ENCODE measurements at regions not wholly inside any gene's neighbourhood (a gene's known extent, or its start where the extent isn't known, plus 50 kb on each side); places are given as distances from the start of the nearest gene placed in this dataset.
"Not testable (repeated sequence)": the region's sequence is repeated elsewhere in the genome, so short reads cannot be mapped to it uniquely, and the experiment has no call there.

- no peaks in the 10 kb centered on the region for H3K36me3 Mint-ChIP-seq
- no peaks in the 10 kb centered on the region for H3K9me3 Mint-ChIP-seq
- no peak for DNase-seq
- no peak overlapping the region for H3K4me3 Mint-ChIP-seq
- no peak overlapping the region for H3K27ac Mint-ChIP-seq
- no peaks in the 10 kb centered on the region for H3K4me1 Mint-ChIP-seq
- no peaks in the 10 kb centered on the region for H3K27me3 Mint-ChIP-seq
Measured at GRCh38 chr7:65317372-65317771, 56.3 kb upstream of the ZNF92 start.

GRCh38 chr7:65310761-65311160 lies 62.9 kb upstream of the ZNF92 start:
- Mint-ChIP-seq H3K4me3 (no peak overlapping the region), H3K27ac (no peak overlapping the region), H3K4me1 (no peaks in the 10 kb centered on the region), H3K9me3 (no peaks in the 10 kb centered on the region), H3K27me3 (no peaks in the 10 kb centered on the region), H3K36me3 (no peaks in the 10 kb centered on the region)
- no peak for DNase-seq

- no peak for DNase-seq
- no peaks in the 10 kb centered on the region for H3K4me1 Mint-ChIP-seq
- no peak overlapping the region for H3K4me3 Mint-ChIP-seq
- no peaks in the 10 kb centered on the region for H3K36me3 Mint-ChIP-seq
- H3K27me3 Mint-ChIP-seq, result no peaks in the 10 kb centered on the region
- H3K9me3 Mint-ChIP-seq, result no peaks in the 10 kb centered on the region
- no peak overlapping the region for H3K27ac Mint-ChIP-seq
Measured at GRCh38 chr7:65308300-65308678, 65.4 kb upstream of the ZNF92 start.

- no peak overlapping the region for H3K27ac Mint-ChIP-seq
- no peaks in the 10 kb centered on the region for H3K36me3 Mint-ChIP-seq
- H3K4me1 Mint-ChIP-seq, result no peaks in the 10 kb centered on the region
- peak; percentile 28 for DNase-seq
- H3K9me3 Mint-ChIP-seq, result no peaks in the 10 kb centered on the region
- H3K4me3 Mint-ChIP-seq, result no peak overlapping the region
- no peaks in the 10 kb centered on the region for H3K27me3 Mint-ChIP-seq
Measured at GRCh38 chr7:65307651-65308299, 65.9 kb upstream of the ZNF92 start.

GRCh38 chr7:65304175-65304574 lies 69.5 kb upstream of the ZNF92 start:
- Mint-ChIP-seq H3K4me3 (no peak overlapping the region), H3K27ac (no peak overlapping the region), H3K4me1 (no peaks in the 10 kb centered on the region), H3K9me3 (no peaks in the 10 kb centered on the region), H3K36me3 (no peaks in the 10 kb centered on the region), H3K27me3 (peaks cover 6% of the 10 kb centered on the region)
- no peak for DNase-seq

GRCh38 chr7:65302883-65303282 lies 70.8 kb upstream of the ZNF92 start:
- Mint-ChIP-seq H3K4me3 (no peak overlapping the region), H3K4me1 (no peaks in the 10 kb centered on the region), H3K9me3 (no peaks in the 10 kb centered on the region), H3K27me3 (peaks cover 6% of the 10 kb centered on the region), H3K36me3 (no peaks in the 10 kb centered on the region), H3K27ac (no peak overlapping the region)
- DNase-seq, result no peak

GRCh38 chr7:65301007-65301406 lies 72.6 kb upstream of the ZNF92 start:
- no peaks in the 10 kb centered on the region for H3K36me3 Mint-ChIP-seq
- H3K27ac Mint-ChIP-seq, result no peak overlapping the region
- H3K4me3 Mint-ChIP-seq, result no peak overlapping the region
- H3K9me3 Mint-ChIP-seq, result no peaks in the 10 kb centered on the region
- H3K4me1 Mint-ChIP-seq, result no peaks in the 10 kb centered on the region
- no peak for DNase-seq
- peaks cover 12% of the 10 kb centered on the region for H3K27me3 Mint-ChIP-seq

- Mint-ChIP-seq H3K9me3 (no peaks in the 10 kb centered on the region), H3K27me3 (peaks cover 12% of the 10 kb centered on the region), H3K4me3 (no peak overlapping the region), H3K27ac (no peak overlapping the region), H3K36me3 (no peaks in the 10 kb centered on the region), H3K4me1 (peaks cover 8% of the 10 kb centered on the region)
- DNase-seq, result no peak
Measured at GRCh38 chr7:65295409-65295808, 78.2 kb upstream of the ZNF92 start.

- H3K4me3 Mint-ChIP-seq, H3K36me3 Mint-ChIP-seq, H3K27me3 Mint-ChIP-seq: not testable (repeated sequence)
Measured at GRCh38 chr7:65290340-65290739, 83.3 kb upstream of the ZNF92 start.

GRCh38 chr7:65287023-65287422 lies 86.6 kb upstream of the ZNF92 start:
- H3K27ac Mint-ChIP-seq, result no peak overlapping the region
- H3K4me1 Mint-ChIP-seq, result no peaks in the 10 kb centered on the region
- DNase-seq, result no peak
- H3K27me3 Mint-ChIP-seq, result no peaks in the 10 kb centered on the region
- no peaks in the 10 kb centered on the region for H3K36me3 Mint-ChIP-seq
- H3K9me3 Mint-ChIP-seq, result no peaks in the 10 kb centered on the region
- H3K4me3 Mint-ChIP-seq, result no peak overlapping the region

More at GRCh38 chr7:65290340-65290739, 83.3 kb upstream of the ZNF92 start:
- not testable (repeated sequence) for H3K4me1 Mint-ChIP-seq, DNase-seq, H3K27ac Mint-ChIP-seq, H3K9me3 Mint-ChIP-seq

GRCh38 chr7:65285906-65286864 lies 87.5 kb upstream of the ZNF92 start:
- H3K36me3 Mint-ChIP-seq, result no peaks in the 10 kb centered on the region
- no peak for DNase-seq
- no peaks in the 10 kb centered on the region for H3K4me1 Mint-ChIP-seq
- H3K9me3 Mint-ChIP-seq, result no peaks in the 10 kb centered on the region
- peaks cover 4% of the 10 kb centered on the region for H3K27me3 Mint-ChIP-seq
- no peak overlapping the region for H3K27ac Mint-ChIP-seq
- no peak overlapping the region for H3K4me3 Mint-ChIP-seq

- H3K4me3 Mint-ChIP-seq, H3K36me3 Mint-ChIP-seq, H3K27ac Mint-ChIP-seq, DNase-seq, H3K4me1 Mint-ChIP-seq, H3K9me3 Mint-ChIP-seq: not testable (repeated sequence)
- H3K27me3 Mint-ChIP-seq, result peaks cover 12% of the 10 kb centered on the region
Measured at GRCh38 chr7:65285241-65285640, 88.4 kb upstream of the ZNF92 start.

GRCh38 chr7:65279795-65280194 lies 93.9 kb upstream of the ZNF92 start:
- H3K4me3 Mint-ChIP-seq, result no peak overlapping the region
- H3K4me1 Mint-ChIP-seq, result no peaks in the 10 kb centered on the region
- peaks cover 34% of the 10 kb centered on the region for H3K27me3 Mint-ChIP-seq
- no peak for DNase-seq
- H3K36me3 Mint-ChIP-seq, result peaks cover 3% of the 10 kb centered on the region
- H3K27ac Mint-ChIP-seq, result no peak overlapping the region
- peaks cover 15% of the 10 kb centered on the region for H3K9me3 Mint-ChIP-seq

GRCh38 chr7:65276822-65277221 lies 96.8 kb upstream of the ZNF92 start:
- Mint-ChIP-seq H3K36me3 (peaks cover 3% of the 10 kb centered on the region), H3K4me1 (no peaks in the 10 kb centered on the region), H3K9me3 (peaks cover 24% of the 10 kb centered on the region), H3K27me3 (peaks cover 63% of the 10 kb centered on the region), H3K4me3 (no peak overlapping the region), H3K27ac (no peak overlapping the region)
- DNase-seq, result no peak

- not testable (repeated sequence) for H3K27ac Mint-ChIP-seq, H3K4me1 Mint-ChIP-seq, H3K4me3 Mint-ChIP-seq, DNase-seq, H3K36me3 Mint-ChIP-seq
- Mint-ChIP-seq H3K27me3 (peaks cover 82% of the 10 kb centered on the region), H3K9me3 (peaks cover 22% of the 10 kb centered on the region)
Measured at GRCh38 chr7:65271502-65271901, 102.2 kb upstream of the ZNF92 start.
